HG02981 (cell line): ENCODE measurements at regions not wholly inside any gene's neighbourhood (a gene's known extent, or its start where the extent isn't known, plus 50 kb on each side); places are given as distances from the start of the nearest gene placed in this dataset.
A peak's percentile ranks its signal among the peaks of the same experiment; 100 is the strongest.
"Not testable (repeated sequence)": the region's sequence is repeated elsewhere in the genome, so short reads cannot be mapped to it uniquely, and the experiment has no call there.

Source experiments
- ATAC-seq: cut with Tn5 transposase; IDR thresholded peaks from one replicate; pipeline ENCODE4 v1.9.1; 2021; ENCODE audit warnings: mild to moderate bottlenecking, moderate library complexity; ENCODE audit not compliant: unreplicated experiment

GRCh38 chr10:21463436-21463835 lies 62.0 kb downstream of the SKIDA1 start:
- ATAC-seq, result no peak

- no peak for ATAC-seq
These were observed 67.2 kb downstream of the SKIDA1 start for GRCh38 chr10:21458126-21458871.

DNA sequence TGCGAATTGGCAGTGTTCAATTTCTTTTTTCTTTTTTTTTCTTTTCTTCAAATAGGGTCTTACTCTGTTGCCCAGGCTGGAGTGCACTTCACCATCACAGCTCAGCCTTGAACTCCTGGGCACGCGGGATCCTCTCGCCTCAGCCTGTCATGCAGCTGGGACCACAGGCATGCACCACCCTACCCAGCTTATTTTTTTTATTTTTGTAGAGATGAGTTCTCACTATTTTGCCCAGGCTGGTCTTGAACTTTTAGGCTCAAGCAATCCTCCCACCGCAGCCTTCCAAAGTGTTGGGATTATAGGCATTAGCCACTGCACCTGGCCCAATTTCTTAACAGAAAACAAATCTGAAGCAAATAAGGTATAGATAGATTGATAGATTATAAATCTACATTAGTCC lies 69.3 kb downstream of the SKIDA1 start:
- ATAC-seq, result no peak

DNA sequence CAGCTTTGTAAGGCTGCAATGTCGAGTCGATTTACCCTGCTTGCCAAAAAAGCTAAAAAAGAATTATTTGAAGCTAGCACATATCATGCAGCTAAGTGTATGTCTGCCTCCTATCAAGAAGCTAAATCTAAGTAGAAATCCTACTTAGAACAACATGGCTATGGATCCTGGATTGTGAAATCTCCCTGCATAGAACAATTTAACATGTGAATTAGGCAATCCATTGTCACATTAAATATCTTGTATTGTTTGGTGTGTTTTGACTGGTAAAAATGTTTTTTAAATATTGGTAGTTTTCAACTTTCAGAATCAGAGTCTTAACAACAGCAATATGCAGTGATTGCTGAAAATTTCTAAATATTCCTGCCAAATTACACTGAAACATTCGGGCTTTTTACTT lies 73.3 kb downstream of the SKIDA1 start:
- no peak for ATAC-seq

DNA sequence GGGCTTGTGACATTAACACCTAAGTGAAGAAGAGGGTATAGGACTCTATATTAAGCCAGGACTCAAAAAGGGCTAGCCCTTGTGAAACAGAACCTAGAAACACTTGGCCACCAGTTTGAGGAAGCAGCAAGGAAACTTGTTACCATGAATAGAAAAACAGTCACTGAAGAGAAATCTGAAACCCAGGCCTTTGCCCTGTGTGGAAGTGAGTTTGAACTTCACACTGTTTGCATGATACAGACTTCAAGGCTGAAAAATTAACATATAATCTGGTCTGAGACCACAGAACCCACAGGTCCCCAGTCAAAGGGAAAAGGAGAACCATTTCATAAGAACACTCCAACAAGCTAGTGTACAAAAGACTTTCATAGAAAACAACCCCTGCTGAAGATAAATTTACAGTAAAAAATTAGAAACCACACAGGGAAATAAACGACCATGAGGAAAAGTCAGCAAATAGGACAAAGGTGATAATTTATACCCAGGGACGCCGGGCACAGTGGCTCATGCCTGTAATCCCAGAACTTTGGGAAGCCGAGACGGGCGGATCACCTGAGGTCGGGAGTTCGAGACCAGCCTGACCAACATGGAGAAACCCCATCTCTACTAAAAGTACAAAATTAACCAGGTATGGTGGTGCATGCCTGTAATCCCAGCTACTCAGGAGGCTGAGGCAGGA lies 76.1 kb downstream of the SKIDA1 start:
- ATAC-seq, result peak; percentile 82

DNA sequence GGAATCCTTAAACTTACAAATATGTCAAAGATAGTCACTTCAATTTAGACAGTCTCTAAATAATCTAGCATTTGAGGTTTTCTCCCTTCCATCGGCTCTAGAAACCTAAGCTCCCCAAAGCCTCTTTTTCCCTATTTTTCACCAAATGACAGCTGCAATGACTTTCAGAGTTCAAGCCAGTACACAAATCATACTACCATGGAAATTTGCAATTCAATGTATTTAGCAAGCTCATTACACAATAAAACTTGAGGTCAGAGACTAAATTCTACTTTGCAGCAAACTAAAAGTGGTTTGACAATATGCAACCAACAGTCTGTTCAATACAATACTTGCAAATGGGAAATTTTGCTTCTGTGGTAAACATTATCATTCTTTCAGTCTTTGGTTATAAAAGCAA lies 80.3 kb downstream of the SKIDA1 start:
- no peak for ATAC-seq

DNA sequence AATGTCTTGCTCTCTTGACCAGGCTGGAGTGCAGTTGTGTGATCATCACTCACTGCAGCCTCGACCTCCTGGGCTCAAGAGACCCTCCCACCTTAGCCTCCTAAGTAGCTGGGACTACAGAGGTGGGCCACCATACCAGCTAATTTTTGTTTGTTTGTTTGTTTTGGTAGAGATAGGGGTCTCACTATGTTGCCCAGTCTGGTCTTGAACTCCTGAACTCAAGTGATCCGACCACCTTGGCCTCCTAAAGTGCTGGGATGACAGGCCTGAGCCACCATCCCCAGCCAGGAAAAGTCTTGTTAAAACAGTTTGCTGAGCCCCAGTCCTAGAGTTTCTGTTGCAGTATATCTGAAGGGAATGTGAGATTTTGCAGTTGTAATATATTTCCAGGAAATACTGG lies 83.9 kb downstream of the SKIDA1 start:
- no peak for ATAC-seq

DNA sequence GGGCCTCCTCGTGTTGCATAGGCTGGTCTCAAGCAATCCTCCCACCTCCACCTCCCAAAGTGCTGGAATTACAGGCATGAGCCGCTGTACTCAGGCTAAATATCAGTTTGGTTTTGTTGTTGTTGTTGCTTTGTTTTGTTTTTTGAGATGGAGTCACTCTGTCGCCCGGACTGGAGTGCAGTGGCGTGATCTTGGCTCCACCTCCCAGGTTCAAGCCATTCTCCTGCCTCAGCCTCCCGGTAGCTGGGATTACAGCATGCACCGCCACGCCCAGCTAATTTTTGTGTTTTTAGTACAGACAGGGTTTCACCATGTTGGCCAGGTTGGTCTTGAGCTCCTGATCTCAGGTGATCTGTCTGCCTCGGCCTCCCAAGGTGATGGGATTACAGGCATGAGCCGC lies 86.6 kb downstream of the SKIDA1 start:
- not testable (repeated sequence) for ATAC-seq

- no peak for ATAC-seq
These were observed 87.6 kb downstream of the SKIDA1 start for GRCh38 chr10:21437770-21438382.

DNA sequence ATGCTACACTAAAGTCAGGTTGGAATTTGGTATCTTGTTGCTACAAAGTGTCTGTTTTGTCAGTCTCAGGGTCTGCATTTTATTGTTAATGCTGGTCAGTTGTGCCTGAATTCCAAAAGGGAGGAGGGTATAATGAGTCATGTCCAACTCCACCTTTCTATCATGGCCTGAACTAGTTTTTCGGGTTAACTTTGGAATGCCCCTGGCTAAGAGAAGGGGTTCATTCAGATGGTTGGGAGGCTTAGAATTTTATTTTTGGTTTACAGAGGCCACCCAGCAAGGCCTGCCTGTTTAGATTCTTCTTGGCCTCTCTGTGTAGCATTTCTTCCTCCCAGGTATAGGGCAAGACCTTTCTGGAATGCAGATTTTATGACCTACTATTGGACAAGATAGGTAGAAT lies 93.2 kb downstream of the SKIDA1 start:
- no peak for ATAC-seq

DNA sequence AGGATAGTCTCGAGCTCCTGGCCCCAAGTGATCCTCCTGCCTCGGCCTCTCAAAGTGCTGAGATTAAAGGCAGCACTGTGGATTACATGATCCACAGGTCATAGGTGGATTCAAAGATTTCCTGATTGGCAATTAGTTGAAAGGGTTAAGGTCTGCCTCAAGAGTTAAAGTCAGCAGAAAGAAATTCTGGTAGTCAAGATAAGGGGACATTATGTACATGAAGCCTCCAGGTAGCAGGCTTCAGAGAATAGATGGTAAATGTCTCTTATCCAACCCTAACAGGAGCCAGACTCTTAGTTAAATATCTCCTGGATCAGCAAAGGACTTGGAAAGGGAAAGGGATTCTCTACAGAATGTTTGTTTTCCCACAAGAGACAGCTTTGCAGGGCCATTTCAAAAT lies 93.7 kb downstream of the SKIDA1 start:
- no peak for ATAC-seq

- no peak for ATAC-seq
These were observed 97.5 kb downstream of the SKIDA1 start for GRCh38 chr10:21427804-21428481.

GRCh38 chr10:21424459-21424861 lies 101.0 kb downstream of the SKIDA1 start:
- no peak for ATAC-seq

GRCh38 chr10:21423850-21424249 lies 101.6 kb downstream of the SKIDA1 start:
- no peak for ATAC-seq

DNA sequence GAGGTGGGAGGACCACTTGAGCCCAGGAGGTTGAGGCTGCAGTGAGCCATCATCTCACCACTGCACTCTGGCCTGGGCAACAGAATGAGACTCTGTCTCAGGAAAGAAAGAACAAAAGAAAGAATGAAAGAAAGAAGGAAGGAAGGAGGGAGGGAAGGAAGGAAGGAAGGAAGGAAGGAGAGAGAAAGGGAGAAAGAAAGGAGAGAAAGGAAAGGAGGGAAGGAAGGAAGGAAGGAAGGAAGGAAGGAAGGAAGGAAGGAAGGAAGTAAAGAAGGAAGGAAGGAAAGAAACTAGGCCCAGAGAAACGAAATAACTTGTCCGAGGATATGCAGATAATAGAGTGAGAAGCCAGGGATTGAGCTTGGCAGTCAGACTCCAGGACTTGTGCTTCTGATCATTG lies 102.1 kb downstream of the SKIDA1 start:
- ATAC-seq, result no peak

DNA sequence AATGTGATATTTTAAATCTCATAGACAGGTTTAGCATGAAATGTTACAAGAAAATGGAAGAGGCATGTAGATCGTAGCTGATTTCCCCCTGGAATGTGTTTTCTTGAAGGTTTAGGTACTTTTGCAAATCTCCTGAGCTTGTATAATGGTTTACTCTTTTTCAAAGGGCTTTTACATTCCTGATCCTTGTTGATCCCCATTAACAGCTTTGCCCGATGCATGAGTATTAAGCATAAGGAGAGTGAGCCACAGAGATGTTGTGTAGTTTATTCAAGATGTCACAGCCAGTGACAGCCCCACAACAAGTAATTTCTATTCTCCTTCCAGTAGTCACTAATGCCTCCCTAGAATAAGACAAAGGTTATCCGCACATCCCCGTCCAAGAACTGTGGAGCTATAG lies 103.7 kb downstream of the SKIDA1 start:
- no peak for ATAC-seq

GRCh38 chr10:21421016-21421415 lies 104.5 kb downstream of the SKIDA1 start:
- no peak for ATAC-seq

GRCh38 chr10:21418981-21419576 lies 106.4 kb downstream of the SKIDA1 start:
- not testable (repeated sequence) for ATAC-seq

DNA sequence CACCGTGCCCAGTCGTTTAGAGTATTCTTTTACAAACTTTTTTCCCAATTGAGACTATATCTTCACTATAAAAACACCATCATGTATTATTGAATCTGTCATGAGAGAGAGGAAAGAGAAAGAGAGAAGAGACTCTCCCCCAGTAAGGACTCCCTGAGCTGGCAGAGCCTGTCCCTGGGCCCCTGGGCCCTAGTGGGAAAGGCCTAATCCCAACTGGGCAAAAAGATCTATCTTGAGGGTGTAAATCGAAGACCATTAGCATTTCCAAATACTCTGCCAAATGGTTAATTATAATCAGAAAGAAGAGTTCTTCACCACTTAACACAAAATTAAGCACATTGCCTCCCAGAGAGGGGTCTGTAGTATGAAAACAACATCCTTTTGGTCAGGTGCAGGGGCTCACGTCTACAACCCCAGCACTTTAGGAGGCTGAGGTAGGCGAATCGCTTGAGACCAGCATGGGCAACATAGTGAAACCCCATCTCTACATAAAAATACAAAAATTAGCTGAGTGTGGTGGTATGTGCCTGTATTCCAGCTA lies 108.2 kb downstream of the SKIDA1 start:
- ATAC-seq, result no peak

DNA sequence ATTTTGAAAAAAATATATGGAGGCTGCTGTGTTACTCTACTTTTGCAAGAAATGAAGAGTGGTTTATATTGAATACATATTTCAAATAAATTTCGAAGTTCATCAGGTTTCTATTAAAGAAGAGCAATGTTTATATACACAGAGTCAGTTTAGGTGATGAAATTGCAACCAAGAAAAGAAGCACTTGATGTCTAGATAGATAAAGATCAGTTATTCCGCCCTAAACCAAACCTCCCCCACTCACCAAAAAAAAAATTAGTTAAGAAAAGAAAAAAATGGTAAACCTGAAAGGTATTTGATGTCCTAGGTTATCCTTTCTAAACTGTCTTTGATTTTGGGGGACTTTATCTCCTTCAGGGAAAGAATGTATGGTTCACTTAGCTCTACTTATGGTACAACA lies 111.8 kb downstream of the SKIDA1 start:
- no peak for ATAC-seq

GRCh38 chr10:21413268-21413667 lies 112.2 kb downstream of the SKIDA1 start:
- ATAC-seq, result no peak
